A549 (cell line): ENCODE measurements at regions not wholly inside any gene's neighbourhood (a gene's known extent, or its start where the extent isn't known, plus 50 kb on each side); places are given as distances from the start of the nearest gene placed in this dataset.
"Not testable (repeated sequence)": the region's sequence is repeated elsewhere in the genome, so short reads cannot be mapped to it uniquely, and the experiment has no call there.

Experiments
- CEBPB ChIP-seq, 2 experiments: fragments of >200 bp in 1 of 2; sonication (Bioruptor Twin) in 1 of 2; formaldehyde crosslinking in 1 of 2; IDR thresholded peaks; 2 replicates each; pipeline ENCODE4 v1.6.1; 2012 to 2016
- EHMT2 ChIP-seq: fragments of 200-600 bp; sonication (generic); IDR thresholded peaks from 2 replicates; pipeline ENCODE4 v1.6.1; 2016; ENCODE audit warnings: antibody characterized with exemption, low read depth, mild to moderate bottlenecking, moderate library complexity
- EP300 ChIP-seq, 2 experiments: fragments of >200 bp; sonication (Bioruptor Twin); formaldehyde crosslinking; IDR thresholded peaks; 2 replicates in 1 of 2; 3 replicates in 1 of 2; pipeline ENCODE4 v1.6.1; 2016 to 2017
- POLR2A ChIP-seq: IDR thresholded peaks from 2 replicates; pipeline ENCODE4 v1.6.1; 2012; ENCODE audit warnings: mild to moderate bottlenecking, low read length
- RAD21 ChIP-seq, 2 experiments: fragments of >200 bp in 1 of 2; sonication (Bioruptor Twin) in 1 of 2; formaldehyde crosslinking in 1 of 2; IDR thresholded peaks in 1 of 2; conservative IDR thresholded peaks in 1 of 2; 2 replicates in 1 of 2; 3 replicates in 1 of 2; pipeline ENCODE4 v1.6.1; 2012 to 2018; ENCODE audit warnings: inconsistent platforms in 1 of 2
- RFX5 ChIP-seq: fragments of 450-650 bp; IDR thresholded peaks from 2 replicates; pipeline ENCODE4 v1.7.1; 2014; ENCODE audit warnings: antibody characterized with exemption, mild to moderate bottlenecking, moderate library complexity
- TF ChIP-seq, protein P1 (sequence below): fragments of >200 bp; sonication (Bioruptor Twin); formaldehyde crosslinking; IDR thresholded peaks from 3 replicates; pipeline ENCODE4 v1.5.1; 2016
- TF ChIP-seq, protein P2 (sequence below): fragments of 200-600 bp; sonication (generic); IDR thresholded peaks from 2 replicates; pipeline ENCODE4 v1.6.1; 2016; ENCODE audit warnings: antibody characterized with exemption, mild to moderate bottlenecking, moderate library complexity
- TF ChIP-seq, protein P3 (sequence below): IDR thresholded peaks from 2 replicates; pipeline ENCODE4 v1.6.1; 2012
- TF ChIP-seq, protein P4 (sequence below): fragments of 150-350 bp; IDR thresholded peaks from 2 replicates; pipeline ENCODE4 v1.6.1; 2014; ENCODE audit warnings: low read depth, mild to moderate bottlenecking, low read length

DNA sequence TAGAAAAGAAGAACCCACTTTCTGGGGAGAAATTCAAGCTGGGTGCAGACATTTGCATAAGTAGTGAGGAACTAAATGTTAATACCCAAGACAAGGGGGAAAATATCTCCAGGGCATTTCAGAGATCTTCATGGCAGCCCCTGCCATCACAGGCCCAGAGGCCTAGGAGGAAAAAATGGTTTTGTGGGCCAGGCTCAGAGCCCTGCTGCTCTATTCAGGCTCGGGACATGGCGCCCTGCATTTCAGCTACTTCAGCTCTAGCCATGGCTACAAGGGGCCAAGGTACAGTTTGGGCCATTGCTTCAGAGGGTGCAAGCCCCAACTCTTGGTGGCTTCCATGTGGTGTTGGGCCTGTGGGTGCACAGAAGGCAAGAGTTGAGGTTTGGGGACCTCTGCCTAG lies 131.1 kb upstream of the PLXNC1 start:
- TF ChIP-seq CEBPB (IDR thresholded peaks at IDR 0.05); POLR2A; EHMT2; RAD21 (conservative IDR thresholded peaks at IDR 0.05 in 1 of 2, IDR thresholded peaks at IDR 0.05 in 1 of 2); RFX5; EP300 (IDR thresholded peaks at IDR 0.05): not testable (repeated sequence)
- TF ChIP-seq, protein P1, sequence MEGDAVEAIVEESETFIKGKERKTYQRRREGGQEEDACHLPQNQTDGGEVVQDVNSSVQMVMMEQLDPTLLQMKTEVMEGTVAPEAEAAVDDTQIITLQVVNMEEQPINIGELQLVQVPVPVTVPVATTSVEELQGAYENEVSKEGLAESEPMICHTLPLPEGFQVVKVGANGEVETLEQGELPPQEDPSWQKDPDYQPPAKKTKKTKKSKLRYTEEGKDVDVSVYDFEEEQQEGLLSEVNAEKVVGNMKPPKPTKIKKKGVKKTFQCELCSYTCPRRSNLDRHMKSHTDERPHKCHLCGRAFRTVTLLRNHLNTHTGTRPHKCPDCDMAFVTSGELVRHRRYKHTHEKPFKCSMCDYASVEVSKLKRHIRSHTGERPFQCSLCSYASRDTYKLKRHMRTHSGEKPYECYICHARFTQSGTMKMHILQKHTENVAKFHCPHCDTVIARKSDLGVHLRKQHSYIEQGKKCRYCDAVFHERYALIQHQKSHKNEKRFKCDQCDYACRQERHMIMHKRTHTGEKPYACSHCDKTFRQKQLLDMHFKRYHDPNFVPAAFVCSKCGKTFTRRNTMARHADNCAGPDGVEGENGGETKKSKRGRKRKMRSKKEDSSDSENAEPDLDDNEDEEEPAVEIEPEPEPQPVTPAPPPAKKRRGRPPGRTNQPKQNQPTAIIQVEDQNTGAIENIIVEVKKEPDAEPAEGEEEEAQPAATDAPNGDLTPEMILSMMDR = not testable (repeated sequence)
- TF ChIP-seq, protein P2, sequence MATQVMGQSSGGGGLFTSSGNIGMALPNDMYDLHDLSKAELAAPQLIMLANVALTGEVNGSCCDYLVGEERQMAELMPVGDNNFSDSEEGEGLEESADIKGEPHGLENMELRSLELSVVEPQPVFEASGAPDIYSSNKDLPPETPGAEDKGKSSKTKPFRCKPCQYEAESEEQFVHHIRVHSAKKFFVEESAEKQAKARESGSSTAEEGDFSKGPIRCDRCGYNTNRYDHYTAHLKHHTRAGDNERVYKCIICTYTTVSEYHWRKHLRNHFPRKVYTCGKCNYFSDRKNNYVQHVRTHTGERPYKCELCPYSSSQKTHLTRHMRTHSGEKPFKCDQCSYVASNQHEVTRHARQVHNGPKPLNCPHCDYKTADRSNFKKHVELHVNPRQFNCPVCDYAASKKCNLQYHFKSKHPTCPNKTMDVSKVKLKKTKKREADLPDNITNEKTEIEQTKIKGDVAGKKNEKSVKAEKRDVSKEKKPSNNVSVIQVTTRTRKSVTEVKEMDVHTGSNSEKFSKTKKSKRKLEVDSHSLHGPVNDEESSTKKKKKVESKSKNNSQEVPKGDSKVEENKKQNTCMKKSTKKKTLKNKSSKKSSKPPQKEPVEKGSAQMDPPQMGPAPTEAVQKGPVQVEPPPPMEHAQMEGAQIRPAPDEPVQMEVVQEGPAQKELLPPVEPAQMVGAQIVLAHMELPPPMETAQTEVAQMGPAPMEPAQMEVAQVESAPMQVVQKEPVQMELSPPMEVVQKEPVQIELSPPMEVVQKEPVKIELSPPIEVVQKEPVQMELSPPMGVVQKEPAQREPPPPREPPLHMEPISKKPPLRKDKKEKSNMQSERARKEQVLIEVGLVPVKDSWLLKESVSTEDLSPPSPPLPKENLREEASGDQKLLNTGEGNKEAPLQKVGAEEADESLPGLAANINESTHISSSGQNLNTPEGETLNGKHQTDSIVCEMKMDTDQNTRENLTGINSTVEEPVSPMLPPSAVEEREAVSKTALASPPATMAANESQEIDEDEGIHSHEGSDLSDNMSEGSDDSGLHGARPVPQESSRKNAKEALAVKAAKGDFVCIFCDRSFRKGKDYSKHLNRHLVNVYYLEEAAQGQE = not testable (repeated sequence)
- TF ChIP-seq, protein P3, sequence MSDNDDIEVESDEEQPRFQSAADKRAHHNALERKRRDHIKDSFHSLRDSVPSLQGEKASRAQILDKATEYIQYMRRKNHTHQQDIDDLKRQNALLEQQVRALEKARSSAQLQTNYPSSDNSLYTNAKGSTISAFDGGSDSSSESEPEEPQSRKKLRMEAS = not testable (repeated sequence)
- TF ChIP-seq, protein P4, sequence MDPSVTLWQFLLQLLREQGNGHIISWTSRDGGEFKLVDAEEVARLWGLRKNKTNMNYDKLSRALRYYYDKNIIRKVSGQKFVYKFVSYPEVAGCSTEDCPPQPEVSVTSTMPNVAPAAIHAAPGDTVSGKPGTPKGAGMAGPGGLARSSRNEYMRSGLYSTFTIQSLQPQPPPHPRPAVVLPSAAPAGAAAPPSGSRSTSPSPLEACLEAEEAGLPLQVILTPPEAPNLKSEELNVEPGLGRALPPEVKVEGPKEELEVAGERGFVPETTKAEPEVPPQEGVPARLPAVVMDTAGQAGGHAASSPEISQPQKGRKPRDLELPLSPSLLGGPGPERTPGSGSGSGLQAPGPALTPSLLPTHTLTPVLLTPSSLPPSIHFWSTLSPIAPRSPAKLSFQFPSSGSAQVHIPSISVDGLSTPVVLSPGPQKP = not testable (repeated sequence)
